ENCODE measurements at regions not wholly inside any gene's neighbourhood (a gene's known extent, or its start where the extent isn't known, plus 50 kb on each side); places are given as distances from the start of the nearest gene placed in this dataset.

- no peak for TF ChIP-seq CTCF (IDR thresholded peaks at IDR 0.05)
- TF ChIP-seq POLR2A (IDR thresholded peaks at IDR 0.05): no peak
Measured at GRCh38 chr13:97885641-97886040, 67.8 kb upstream of the IPO5 start.
